K562 (cell line): ENCODE measurements at regions not wholly inside any gene's neighbourhood (a gene's known extent, or its start where the extent isn't known, plus 50 kb on each side); places are given as distances from the start of the nearest gene placed in this dataset.

Experiments
- ATAC-seq: fragments of 200-7000 bp; cut with Tn5 transposase; 3 replicates; pipeline ENCODE4 v1.9.1; 2020; ENCODE audit warnings: moderate library complexity
- BruUV-seq: library from RNA; stranded (reverse); fragments of 400-500 nt; replicated peaks from 2 replicates; lab custom pipeline; 2021; lab: Mats Ljungman, UMichigan
- CTCF ChIA-PET: fragments of 300-600 bp; formaldehyde crosslinking; extraction: SDS; loops from one replicate; lab custom pipeline; 2021; ENCODE audit warnings: low intra/inter-chr PET ratio; lab: Yijun Ruan, JAX
- POLR2A ChIA-PET: fragments of 300-600, 350-650 bp; sonication (Branson Sonifier 250); formaldehyde crosslinking; extraction: SDS; loops from one replicate; lab custom pipeline; 2021; ENCODE audit warnings: antibody characterized with exemption, inconsistent platforms; lab: Yijun Ruan, JAX
- DNase-seq, 4 experiments: peaks; one replicate each; pipeline versions ENCODE4 v3.0.0 to v3.0.0-alpha.2; 2011 to 2018; ENCODE audit warnings: low spot score in 3 of 4, mixed read lengths in 3 of 4; ENCODE audit errors: extremely low read depth in 1 of 4
- FAIRE-seq: peaks from 2 replicates; lab custom pipeline; 2011; peaks lifted over from hg19 to GRCh38; lab: Jason Lieb, UNC
- H2AFZ ChIP-seq: 2 replicates; pipeline ENCODE4 v1.6.0; 2011; ENCODE audit warnings: low read depth, low read length, control low read depth, inconsistent platforms
- H3K27ac ChIP-seq: fragments of 200-600 bp; 3 replicates; pipeline ENCODE4 v1.8.0; 2011; ENCODE audit warnings: low read depth, mild to moderate bottlenecking, control low read depth, inconsistent platforms, low read length, moderate library complexity, mixed read lengths; ENCODE audit errors: extremely low read depth
- H3K27me3 ChIP-seq, 2 experiments: fragments of 300-600 bp in 1 of 2; 2 replicates in 1 of 2; 3 replicates in 1 of 2; pipeline versions ENCODE4 v1.6.0 to v1.8.0; 2011; ENCODE audit warnings: inconsistent platforms in 2 of 2, low read length in 2 of 2, mild to moderate bottlenecking in 1 of 2, mixed read lengths in 1 of 2, moderate library complexity in 1 of 2; ENCODE audit not compliant: control insufficient read depth in 2 of 2, insufficient read depth in 2 of 2
- H3K36me3 ChIP-seq: fragments of 300-600 bp; 3 replicates; pipeline ENCODE4 v1.8.0; 2011; ENCODE audit warnings: mild to moderate bottlenecking, low read length, inconsistent platforms; ENCODE audit not compliant: control insufficient read depth, insufficient read depth
- H3K4me1 ChIP-seq, 2 experiments: fragments of 200-600 bp in 1 of 2; replicated peaks in 1 of 2; 2 replicates in 1 of 2; 3 replicates in 1 of 2; pipeline versions ENCODE4 v1.5.1 to v1.8.0; 2011; ENCODE audit warnings: inconsistent platforms in 2 of 2, low read length in 2 of 2, mild to moderate bottlenecking in 1 of 2, mixed read lengths in 1 of 2, moderate library complexity in 1 of 2; ENCODE audit not compliant: control insufficient read depth in 2 of 2, insufficient read depth in 2 of 2
- H3K4me2 ChIP-seq: 2 replicates; pipeline ENCODE4 v1.6.1; 2011; ENCODE audit warnings: low read length, control low read depth, inconsistent platforms, mixed read lengths; ENCODE audit not compliant: insufficient read depth
- H3K4me3 ChIP-seq: fragments of 200-600 bp; sonication (generic), shearing (Covaris generic); 2 replicates; pipeline ENCODE4 v1.5.1; 2016; ENCODE audit warnings: control low read depth, inconsistent platforms
- H3K79me2 ChIP-seq: fragments of 200-600 bp; 3 replicates; pipeline ENCODE4 v1.8.0; 2011; ENCODE audit warnings: low read length, inconsistent platforms; ENCODE audit not compliant: control insufficient read depth, insufficient read depth
- H3K9ac ChIP-seq, 2 experiments: 2 replicates each; pipeline versions ENCODE4 v1.6.0 to v1.6.1; 2011; ENCODE audit warnings: low read depth in 2 of 2, low read length in 2 of 2, control low read depth in 1 of 2, inconsistent platforms in 1 of 2, mild to moderate bottlenecking in 1 of 2, mixed read lengths in 1 of 2; ENCODE audit not compliant: insufficient read depth in 1 of 2
- H3K9me1 ChIP-seq: one replicate; pipeline ENCODE4 v1.6.0; 2011; ENCODE audit warnings: inconsistent platforms, mild to moderate bottlenecking, low read length, moderate library complexity; ENCODE audit not compliant: control insufficient read depth, insufficient read depth
- H3K9me3 ChIP-seq: replicated peaks from 2 replicates; pipeline ENCODE4 v1.5.1; 2011; ENCODE audit warnings: low read depth, low read length, inconsistent platforms; ENCODE audit not compliant: control insufficient read depth, insufficient read depth
- H4K20me1 ChIP-seq: replicated peaks from 2 replicates; pipeline ENCODE4 v1.6.1; 2011; ENCODE audit warnings: low read length, inconsistent platforms, mixed read lengths; ENCODE audit not compliant: control insufficient read depth, insufficient read depth
- CBFB ChIP-seq: sonication (generic); formaldehyde crosslinking; IDR thresholded peaks from 2 replicates; pipeline ENCODE4 v1.4.0; 2020; ENCODE audit warnings: mild to moderate bottlenecking, missing genetic modification reagents
- CBX2 ChIP-seq: fragments of 200-600 bp; sonication (generic); IDR thresholded peaks from one replicate; pipeline ENCODE4 v1.6.1; 2012; ENCODE audit warnings: mild to moderate bottlenecking, low read length, inconsistent platforms; ENCODE audit not compliant: insufficient read depth, poor library complexity, severe bottlenecking
- CCNT2 ChIP-seq: IDR thresholded peaks from 2 replicates; pipeline ENCODE4 v1.6.1; 2011; ENCODE audit warnings: borderline replicate concordance, low read depth, mild to moderate bottlenecking, moderate library complexity, mixed read lengths, low read length; ENCODE audit not compliant: insufficient read length; ENCODE audit errors: extremely low read depth
- CHD1 ChIP-seq: fragments of 200-600 bp; sonication (generic); IDR thresholded peaks from one replicate; pipeline ENCODE4 v1.6.1; 2012; ENCODE audit warnings: mild to moderate bottlenecking, moderate library complexity, low read length, inconsistent platforms
- MCM7 ChIP-seq, 2 experiments: fragments of 450-650 bp; IDR thresholded peaks; 2 replicates each; pipeline ENCODE4 v1.6.1; 2016 to 2018
- MNT ChIP-seq, 2 experiments: fragments of 450-650 bp; conservative IDR thresholded peaks; 2 replicates each; pipeline ENCODE4 v1.6.1; 2017; ENCODE audit warnings: mild to moderate bottlenecking in 2 of 2, moderate library complexity in 2 of 2
- PURB ChIP-seq: sonication (generic); formaldehyde crosslinking; IDR thresholded peaks from 2 replicates; pipeline ENCODE4 v1.9.0; 2021; ENCODE audit warnings: low read depth, mild to moderate bottlenecking, missing genetic modification reagents
- TEAD4 ChIP-seq, 2 experiments: sonication (generic) in 1 of 2; formaldehyde crosslinking in 1 of 2; IDR thresholded peaks; 2 replicates each; pipeline versions ENCODE4 v1.6.1 to v1.8.0; 2012 to 2022; ENCODE audit warnings: borderline replicate concordance in 1 of 2, inconsistent platforms in 1 of 2, low read length in 1 of 2, mild to moderate bottlenecking in 1 of 2, missing genetic modification reagents in 1 of 2
- TGIF2 ChIP-seq: sonication (generic); formaldehyde crosslinking; IDR thresholded peaks from 2 replicates; pipeline ENCODE4 v1.8.1; 2022; ENCODE audit warnings: mild to moderate bottlenecking, missing genetic modification reagents, moderate library complexity
- VEZF1 ChIP-seq: fragments of 200-800 bp; sonication (Bioruptor generic); IDR thresholded peaks from 2 replicates; pipeline ENCODE4 v1.6.1; 2017; ENCODE audit warnings: missing genetic modification characterization, missing compliant biosample characterization
- ZC3H4 ChIP-seq: sonication (generic); formaldehyde crosslinking; IDR thresholded peaks from 2 replicates; pipeline ENCODE4 v1.9.0; 2021; ENCODE audit warnings: missing genetic modification reagents, borderline replicate concordance
- ZNF174 ChIP-seq: fragments of 250-450 bp; sonication (Bioruptor Pico); IDR thresholded peaks from 2 replicates; pipeline ENCODE4 v1.4.0; 2020; ENCODE audit warnings: mild to moderate bottlenecking
- ZNF277 ChIP-seq: fragments of 250-450 bp; sonication (Bioruptor Pico); IDR thresholded peaks from 2 replicates; pipeline ENCODE4 v1.8.0; 2022; ENCODE audit warnings: inconsistent platforms, mild to moderate bottlenecking, moderate library complexity, borderline replicate concordance
- ZNF354B ChIP-seq: fragments of 250-450 bp; sonication (Bioruptor Pico); IDR thresholded peaks from 2 replicates; pipeline ENCODE4 v1.4.0; 2020
- WGBS: fragments of 100-300 bp; shearing (Covaris generic); methylation state at CpG from one replicate; pipeline ENCODE4 v1.1.6; 2016; ENCODE audit warnings: low coverage, mixed read lengths; ENCODE audit not compliant: insufficient coverage; ENCODE audit errors: missing lambda C conversion rate; 5-methylcytosine and 5-hydroxymethylcytosine counted together
- in situ Hi-C: fragments of 300-500 bp; cut with MboI; formaldehyde crosslinking; loops from 4 replicates; pipeline ENCODE4 v1.15.0; 2018; ENCODE audit warnings: inconsistent platforms, mixed read lengths
- intact Hi-C: fragments of 100-400 bp; cut with micrococcal nuclease; formaldehyde crosslinking; loops from 2 replicates; pipeline ENCODE4 v1.14.2; 2022

GRCh38 chr3:791442-791841, 301.4 kb upstream of the CNTN6 start:
- POLR2A ChIA-PET, result no interaction called here
- Histone ChIP-seq H3K36me3 (no peaks in the 10 kb centered on the region), H4K20me1 (no peaks in the 10 kb centered on the region), H3K79me2 (no peaks in the 10 kb centered on the region), H3K9me1 (no peaks in the 10 kb centered on the region), H3K9ac (no peak overlapping the region), H3K27me3 (no peaks in the 10 kb centered on the region), H2AFZ (no peak overlapping the region), H3K4me2 (no peak overlapping the region), H3K4me3 (no peak overlapping the region), H3K4me1 (no peaks in the 10 kb centered on the region), H3K27ac (no peak overlapping the region), H3K9me3 (no peaks in the 10 kb centered on the region)
- no peak for DNase-seq
- 0% methylated on average over 5 of the region's 5 CpGs for WGBS
- in situ Hi-C loops, result no loop called here
- BruUV-seq, result no TSS peak
- intact Hi-C loops, result no loop called here
- no peak for TF ChIP-seq PURB (CRISPR knock-in tag)
- no peak for TF ChIP-seq ZNF277 (CRISPR knock-in tag)
- TF ChIP-seq TEAD4 (IDR thresholded peaks at IDR 0.05; ENCODE audit: low read length), result no peak
- no peak for TF ChIP-seq TEAD4 (CRISPR knock-in tag; IDR thresholded peaks at IDR 0.05; ENCODE audit: borderline replicate concordance)
- no peak for TF ChIP-seq ZNF174
- TF ChIP-seq ZNF354B (CRISPR knock-in tag), result no peak
- TF ChIP-seq MNT (conservative IDR thresholded peaks at IDR 0.05), result no peak
- no peak for TF ChIP-seq MCM7 (IDR thresholded peaks at IDR 0.05)
- no peak for TF ChIP-seq CBX2
- no peak for TF ChIP-seq CHD1
- TF ChIP-seq VEZF1 (CRISPR knock-in tag), result no peak
- TF ChIP-seq CCNT2, result no peak
- no peak for TF ChIP-seq ZC3H4 (CRISPR knock-in tag)
- no peak for TF ChIP-seq TGIF2 (CRISPR knock-in tag)
- no peak for TF ChIP-seq CBFB (CRISPR knock-in tag)
- no peak for ATAC-seq
- no peak for FAIRE-seq
- CTCF ChIA-PET, result no interaction called here
